Osteoblast (primary cell): ENCODE measurements at regions not wholly inside any gene's neighbourhood (a gene's known extent, or its start where the extent isn't known, plus 50 kb on each side); places are given as distances from the start of the nearest gene placed in this dataset.

Source experiments
- DNase-seq: peaks from one replicate; pipeline ENCODE4 v3.0.0; 2011; ENCODE audit warnings: low spot score, mixed read lengths; ENCODE audit not compliant: insufficient read length; ENCODE audit errors: missing footprints
- H2AFZ ChIP-seq: 2 replicates; pipeline ENCODE4 v1.6.0; 2011; ENCODE audit warnings: mild to moderate bottlenecking, low read length
- H3K27ac ChIP-seq: 2 replicates; pipeline ENCODE4 v1.5.1; 2011; ENCODE audit warnings: mild to moderate bottlenecking, low read depth, low read length, moderate library complexity
- H3K27me3 ChIP-seq: 2 replicates; pipeline ENCODE4 v1.6.0; 2012; ENCODE audit warnings: mild to moderate bottlenecking, control low read depth, inconsistent platforms, low read length, moderate library complexity; ENCODE audit not compliant: insufficient read depth
- H3K36me3 ChIP-seq: 2 replicates; pipeline ENCODE4 v1.5.1; 2011; ENCODE audit warnings: mild to moderate bottlenecking, low read length, control low read depth, moderate library complexity; ENCODE audit not compliant: insufficient read depth
- H3K4me1 ChIP-seq: 2 replicates; pipeline ENCODE4 v1.5.1; 2011; ENCODE audit warnings: mild to moderate bottlenecking, low read length, control low read depth, moderate library complexity; ENCODE audit not compliant: insufficient read depth
- H3K4me2 ChIP-seq: 2 replicates; pipeline ENCODE4 v1.6.0; 2011; ENCODE audit warnings: mild to moderate bottlenecking, low read length; ENCODE audit not compliant: insufficient read depth
- H3K4me3 ChIP-seq: fragments of 200-600 bp; sonication (generic); 3 replicates; pipeline ENCODE4 v1.5.1; 2012; ENCODE audit warnings: mild to moderate bottlenecking, low read length, inconsistent platforms; ENCODE audit not compliant: insufficient read depth
- H3K79me2 ChIP-seq: 2 replicates; pipeline ENCODE4 v1.6.0; 2012; ENCODE audit warnings: mild to moderate bottlenecking, low read length, control low read depth, inconsistent platforms; ENCODE audit not compliant: insufficient read depth
- H3K9me3 ChIP-seq: 2 replicates; pipeline ENCODE4 v1.5.1; 2011; ENCODE audit warnings: low read depth, low read length, control low read depth
- H4K20me1 ChIP-seq: 2 replicates; pipeline ENCODE4 v1.6.0; 2012; ENCODE audit warnings: mild to moderate bottlenecking, low read length, control low read depth; ENCODE audit not compliant: insufficient read depth
- TF ChIP-seq, protein P1 (sequence below): IDR thresholded peaks from 2 replicates; pipeline ENCODE4 v1.5.1; 2011; ENCODE audit warnings: mild to moderate bottlenecking, low read depth, low read length, moderate library complexity; ENCODE audit errors: extremely low read depth

GRCh38 chr1:192488058-192488457, 87.5 kb upstream of the RGS1 start:
- Histone ChIP-seq H3K4me2 (no peak overlapping the region), H3K27me3 (no peaks in the 10 kb centered on the region), H3K4me1 (peaks cover 16% of the 10 kb centered on the region), H3K36me3 (no peaks in the 10 kb centered on the region), H2AFZ (no peak overlapping the region), H3K4me3 (no peak overlapping the region), H3K27ac (no peak overlapping the region), H3K9me3 (no peaks in the 10 kb centered on the region), H3K79me2 (no peaks in the 10 kb centered on the region), H4K20me1 (no peaks in the 10 kb centered on the region)
- DNase-seq: no peak
- TF ChIP-seq, protein P1, sequence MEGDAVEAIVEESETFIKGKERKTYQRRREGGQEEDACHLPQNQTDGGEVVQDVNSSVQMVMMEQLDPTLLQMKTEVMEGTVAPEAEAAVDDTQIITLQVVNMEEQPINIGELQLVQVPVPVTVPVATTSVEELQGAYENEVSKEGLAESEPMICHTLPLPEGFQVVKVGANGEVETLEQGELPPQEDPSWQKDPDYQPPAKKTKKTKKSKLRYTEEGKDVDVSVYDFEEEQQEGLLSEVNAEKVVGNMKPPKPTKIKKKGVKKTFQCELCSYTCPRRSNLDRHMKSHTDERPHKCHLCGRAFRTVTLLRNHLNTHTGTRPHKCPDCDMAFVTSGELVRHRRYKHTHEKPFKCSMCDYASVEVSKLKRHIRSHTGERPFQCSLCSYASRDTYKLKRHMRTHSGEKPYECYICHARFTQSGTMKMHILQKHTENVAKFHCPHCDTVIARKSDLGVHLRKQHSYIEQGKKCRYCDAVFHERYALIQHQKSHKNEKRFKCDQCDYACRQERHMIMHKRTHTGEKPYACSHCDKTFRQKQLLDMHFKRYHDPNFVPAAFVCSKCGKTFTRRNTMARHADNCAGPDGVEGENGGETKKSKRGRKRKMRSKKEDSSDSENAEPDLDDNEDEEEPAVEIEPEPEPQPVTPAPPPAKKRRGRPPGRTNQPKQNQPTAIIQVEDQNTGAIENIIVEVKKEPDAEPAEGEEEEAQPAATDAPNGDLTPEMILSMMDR: no peak

DNA sequence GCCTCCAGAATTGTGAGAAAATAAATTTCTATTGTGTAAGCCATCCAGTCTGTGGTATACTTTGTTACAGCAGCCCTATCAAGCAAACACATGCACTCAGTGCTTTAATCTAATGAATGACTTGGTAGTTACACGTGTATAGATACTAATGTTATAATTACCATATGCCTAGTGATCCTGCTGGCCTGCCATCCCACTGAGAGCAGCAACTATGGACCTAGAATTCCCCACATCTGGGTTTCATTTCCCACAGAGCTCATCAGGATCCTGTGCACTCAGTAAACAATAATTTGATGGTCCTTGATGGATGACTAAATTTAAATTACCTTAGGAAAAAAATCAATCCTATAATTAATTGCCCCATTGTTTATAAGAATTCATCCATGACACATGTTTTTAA, 86.5 kb upstream of the RGS1 start:
- H3K9me3 ChIP-seq: no peaks in the 10 kb centered on the region
- H3K4me1 ChIP-seq: peaks cover 16% of the 10 kb centered on the region
- H3K36me3 ChIP-seq: no peaks in the 10 kb centered on the region
- H4K20me1 ChIP-seq: no peaks in the 10 kb centered on the region
- H3K27me3 ChIP-seq: no peaks in the 10 kb centered on the region
- H3K4me3 ChIP-seq: no peak overlapping the region
- no peaks in the 10 kb centered on the region for H3K79me2 ChIP-seq
- no peak overlapping the region for H2AFZ ChIP-seq
- H3K4me2 ChIP-seq: no peak overlapping the region
- TF ChIP-seq, protein P1: no peak
- peak overlapping the region; percentile 70 for H3K27ac ChIP-seq
- DNase-seq: no peak

GRCh38 chr1:192489748-192490147, 85.8 kb upstream of the RGS1 start:
- TF ChIP-seq, protein P1: no peak
- Histone ChIP-seq H3K27me3 (no peaks in the 10 kb centered on the region), H3K4me3 (no peak overlapping the region), H3K36me3 (no peaks in the 10 kb centered on the region), H3K9me3 (no peaks in the 10 kb centered on the region), H3K4me1 (peaks cover 16% of the 10 kb centered on the region), H2AFZ (no peak overlapping the region), H3K4me2 (peak overlapping the region; percentile 0), H4K20me1 (no peaks in the 10 kb centered on the region), H3K79me2 (no peaks in the 10 kb centered on the region), H3K27ac (peak overlapping the region; percentile 70)
- peak; percentile 83 for DNase-seq

GRCh38 chr1:192491804-192492554, 83.6 kb upstream of the RGS1 start:
- peaks cover 9% of the 10 kb centered on the region for H3K4me1 ChIP-seq
- no peaks in the 10 kb centered on the region for H3K79me2 ChIP-seq
- H3K4me2 ChIP-seq: no peak overlapping the region
- no peaks in the 10 kb centered on the region for H3K9me3 ChIP-seq
- peak; percentile 85 for DNase-seq
- no peak overlapping the region for H3K4me3 ChIP-seq
- TF ChIP-seq, protein P1: no peak
- no peaks in the 10 kb centered on the region for H4K20me1 ChIP-seq
- no peaks in the 10 kb centered on the region for H3K27me3 ChIP-seq
- H2AFZ ChIP-seq: peak overlapping the region; percentile 22
- H3K36me3 ChIP-seq: no peaks in the 10 kb centered on the region
- H3K27ac ChIP-seq: peak overlapping the region; percentile 2
